GM23248 (cell line): ENCODE measurements at regions not wholly inside any gene's neighbourhood (a gene's known extent, or its start where the extent isn't known, plus 50 kb on each side); places are given as distances from the start of the nearest gene placed in this dataset.

Source experiments
- EZH2 ChIP-seq: fragments of 200-600 bp; sonication (generic); IDR thresholded peaks from 2 replicates; pipeline ENCODE4 v1.6.1; 2018; ENCODE audit warnings: antibody characterized with exemption, mild to moderate bottlenecking; ENCODE audit not compliant: insufficient read depth, poor library complexity, severe bottlenecking
- EZH2phosphoT487 ChIP-seq: fragments of 200-600 bp; sonication (generic); IDR thresholded peaks from 2 replicates; pipeline ENCODE4 v1.6.1; 2018; ENCODE audit warnings: antibody characterized with exemption, moderate library complexity, mild to moderate bottlenecking, low read depth; ENCODE audit not compliant: insufficient read depth

DNA sequence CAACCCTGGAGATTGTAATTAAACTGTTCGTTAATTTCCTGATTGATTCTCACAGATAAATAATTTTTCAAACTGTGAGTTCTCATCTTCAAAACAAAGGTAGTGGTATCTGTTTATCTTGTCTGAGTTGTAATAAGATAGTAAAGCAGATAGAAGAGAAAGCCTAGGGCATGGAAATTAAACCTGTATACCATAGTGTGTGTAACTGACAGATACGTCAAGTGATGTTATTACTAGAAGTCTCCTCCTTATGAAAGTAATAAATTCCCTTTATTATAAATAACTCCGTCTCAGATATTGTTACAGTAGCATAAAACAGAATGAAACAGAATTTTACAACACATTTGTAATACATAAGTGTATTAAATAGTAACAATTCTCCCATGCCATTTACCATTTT is 1065.1 kb downstream of the SLITRK1 start:
- TF ChIP-seq EZH2 (no peak), EZH2phosphoT487 (no peak)
